Activated CD8-positive, alpha-beta memory T cell treated with anti-CD3 and anti-CD28 coated beads for 48 hours (primary cell): ENCODE measurements at regions not wholly inside any gene's neighbourhood (a gene's known extent, or its start where the extent isn't known, plus 50 kb on each side); places are given as distances from the start of the nearest gene placed in this dataset.
A peak's percentile ranks its signal among the peaks of the same experiment; 100 is the strongest.

Experiments
- DNase-seq, 3 experiments: peaks; one replicate each; pipeline ENCODE4 v3.0.0-alpha.2; 2020; ENCODE audit warnings: low read depth in 2 of 3, low spot score in 2 of 3

- no peak for DNase-seq
Observed at GRCh38 chr2:137823196-137823595, 141.1 kb upstream of the HNMT start.

- DNase-seq = no peak
Observed at GRCh38 chr2:137824501-137824900, 139.8 kb upstream of the HNMT start.

DNA sequence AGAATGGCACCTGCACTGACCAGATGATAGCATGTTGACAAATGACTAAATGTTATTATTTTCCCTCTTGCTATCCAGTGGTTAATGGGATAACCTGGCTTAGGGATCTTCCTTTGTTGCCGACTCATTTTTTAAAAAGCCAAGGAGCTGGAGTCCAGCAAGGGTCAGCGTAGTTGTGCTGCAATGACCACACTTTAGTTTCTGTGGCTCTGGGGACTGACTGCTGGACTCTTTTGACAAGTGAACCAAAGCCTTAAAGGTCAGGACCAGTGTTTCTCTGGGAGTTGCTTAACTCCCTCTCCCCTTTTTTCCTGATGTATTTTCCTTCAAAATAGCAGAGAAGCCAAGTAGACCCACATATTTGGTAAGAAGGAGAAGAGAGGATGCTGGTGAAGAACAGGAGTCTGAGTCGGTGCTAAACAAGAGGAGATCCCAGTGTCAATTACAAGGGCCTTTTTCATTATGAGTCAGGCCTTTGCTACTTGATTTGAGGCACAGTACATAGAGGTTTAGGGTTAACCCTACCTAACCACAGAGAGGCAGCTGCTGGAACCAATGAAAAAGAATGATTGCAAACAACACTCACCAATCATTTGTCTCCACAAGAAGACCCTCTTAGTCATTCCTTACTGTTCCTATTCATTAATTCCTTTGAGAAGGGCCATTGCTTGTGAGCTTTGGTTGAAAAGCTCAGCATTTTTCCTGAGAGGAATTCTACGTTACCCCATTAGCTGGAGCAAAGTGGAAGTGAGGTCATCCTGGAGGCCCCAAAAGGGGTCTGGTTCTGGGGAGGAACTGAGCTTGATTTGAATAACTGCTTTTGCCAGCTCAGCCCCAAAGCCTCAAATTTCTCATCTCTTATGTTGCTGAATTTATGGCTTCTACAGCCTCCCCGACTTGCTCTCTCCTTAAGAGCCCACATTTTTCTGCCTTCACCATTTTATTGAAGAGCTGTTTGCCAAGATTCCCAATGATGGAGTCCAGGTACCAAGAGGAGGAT is 137.6 kb upstream of the HNMT start:
- no peak for DNase-seq

DNA sequence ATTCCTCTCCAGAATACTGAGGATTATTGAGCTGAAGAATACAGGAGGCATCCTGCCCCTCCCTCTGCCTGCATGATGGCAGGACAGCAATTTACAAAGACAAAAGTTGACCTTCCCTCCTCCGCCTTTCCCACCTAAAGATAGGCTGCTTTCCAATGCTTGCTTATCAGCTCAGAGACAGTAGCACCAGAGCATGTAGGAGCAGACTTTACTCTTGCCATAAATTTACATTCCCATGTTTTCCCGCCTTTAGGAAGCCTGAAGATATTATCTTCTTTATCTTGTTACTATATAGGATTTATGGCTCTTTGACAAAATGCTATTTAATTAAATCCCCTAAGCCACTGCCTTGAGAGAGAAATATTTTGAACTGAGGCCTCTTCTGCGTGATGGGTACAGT is 135.6 kb upstream of the HNMT start:
- DNase-seq = no peak

- DNase-seq = no peak
Observed at GRCh38 chr2:137829251-137829650, 135.0 kb upstream of the HNMT start.

DNA sequence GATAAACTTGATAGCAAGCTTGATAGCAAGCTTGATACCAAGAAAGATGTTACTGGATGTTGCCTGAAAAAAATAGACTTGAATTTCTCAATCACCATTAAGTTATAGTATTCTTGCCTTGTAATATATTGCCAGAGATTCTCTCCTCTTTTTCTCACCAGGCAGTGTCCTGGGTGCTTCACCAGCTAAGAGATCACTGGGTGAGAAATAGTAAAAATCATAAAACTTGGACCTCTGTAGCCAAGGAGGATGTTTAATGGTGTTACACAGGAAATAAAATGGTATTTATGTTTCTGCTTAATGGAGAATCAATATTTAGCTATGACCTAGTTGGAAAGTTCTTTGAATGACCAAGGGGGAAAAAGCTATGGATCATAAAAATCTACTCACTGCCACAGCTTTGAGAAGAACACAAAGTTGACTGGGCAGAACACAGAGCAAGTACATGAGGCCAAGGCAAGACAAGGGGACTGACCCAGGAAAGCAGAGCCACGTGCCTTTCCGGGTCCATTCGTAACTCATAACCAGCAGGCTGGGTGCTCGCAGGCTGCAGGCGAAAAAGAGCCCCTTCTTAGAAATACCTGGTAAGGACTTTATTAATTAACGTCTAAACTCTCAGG is 129.4 kb upstream of the HNMT start:
- DNase-seq = no peak

DNA sequence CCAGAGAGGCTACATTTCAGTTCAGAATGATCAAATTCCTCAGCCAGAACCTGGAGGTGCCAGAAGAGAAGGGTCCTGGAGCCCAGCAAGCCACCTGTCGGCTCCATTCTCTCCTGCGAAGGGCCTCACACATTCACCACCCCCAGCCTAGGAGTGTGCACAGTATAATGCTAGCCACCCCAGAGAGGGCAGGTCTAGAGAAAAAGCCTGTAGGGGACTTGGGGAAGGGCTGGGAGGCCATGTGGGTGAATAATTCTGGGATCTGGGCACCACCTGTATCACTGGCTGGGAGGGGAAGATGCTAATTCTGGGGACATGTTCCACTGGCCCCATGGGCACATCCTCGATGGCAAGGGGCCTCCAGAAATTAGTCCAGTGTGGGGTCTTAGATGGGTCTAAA is 127.6 kb upstream of the HNMT start:
- no peak for DNase-seq

DNA sequence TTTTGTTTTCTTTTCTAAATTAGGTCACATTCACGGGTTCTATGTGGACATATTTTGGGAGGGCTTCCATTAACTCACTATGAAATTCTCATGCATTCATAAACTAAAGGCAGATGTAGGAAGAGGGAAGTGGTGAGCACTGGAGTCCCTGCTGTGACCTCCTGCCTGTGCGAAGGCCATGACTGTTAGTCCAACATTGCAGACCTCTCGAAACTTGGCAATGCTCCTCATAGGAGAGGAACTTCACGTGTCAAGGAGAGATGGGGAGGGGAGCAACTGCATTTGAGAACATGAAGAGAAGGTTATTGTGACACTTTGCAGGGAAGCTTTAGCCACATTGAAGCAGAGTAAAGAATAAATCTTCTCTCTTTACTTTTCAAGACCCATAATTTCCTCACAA is 126.4 kb upstream of the HNMT start:
- DNase-seq = no peak

- DNase-seq = no peak
Observed at GRCh38 chr2:137838255-137839092, 125.8 kb upstream of the HNMT start.

DNA sequence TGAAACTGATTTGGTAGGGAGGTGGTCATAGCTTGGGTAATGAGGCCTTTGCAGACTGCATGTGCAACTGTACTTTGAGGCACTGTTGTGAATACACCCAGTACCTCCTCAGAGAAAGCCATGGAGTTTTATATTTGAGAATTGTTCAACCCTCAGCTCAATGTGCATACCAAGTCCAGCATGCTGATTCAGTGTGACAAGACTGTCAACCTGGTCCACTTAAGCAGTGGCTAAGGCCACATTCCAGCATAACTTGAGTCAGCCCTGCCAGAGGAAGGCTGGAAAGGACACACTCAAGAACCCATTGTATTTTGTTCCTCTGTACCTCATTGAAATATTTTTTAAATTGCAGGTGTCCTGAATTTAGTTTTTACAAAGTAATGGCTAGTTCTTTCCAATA is 121.8 kb upstream of the HNMT start:
- no peak for DNase-seq

DNA sequence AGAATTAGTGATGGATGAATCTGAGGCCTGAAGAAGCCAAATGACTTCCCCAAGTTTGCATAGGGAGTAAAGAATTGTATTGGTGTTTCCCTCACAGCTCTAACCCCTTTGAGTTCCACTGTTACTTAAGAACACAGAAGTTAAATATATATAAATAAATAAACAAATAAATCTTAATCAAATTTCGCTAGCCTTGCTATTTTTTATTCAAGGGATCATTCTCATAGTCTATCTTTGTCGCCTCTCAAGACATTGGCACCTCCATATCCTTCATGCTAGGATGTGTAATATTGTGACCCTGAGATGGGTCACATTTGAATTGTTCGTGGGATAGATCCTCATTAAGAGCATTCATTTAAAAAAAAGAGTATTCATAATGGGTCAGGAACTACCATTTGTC is 121.3 kb upstream of the HNMT start:
- DNase-seq = no peak

DNA sequence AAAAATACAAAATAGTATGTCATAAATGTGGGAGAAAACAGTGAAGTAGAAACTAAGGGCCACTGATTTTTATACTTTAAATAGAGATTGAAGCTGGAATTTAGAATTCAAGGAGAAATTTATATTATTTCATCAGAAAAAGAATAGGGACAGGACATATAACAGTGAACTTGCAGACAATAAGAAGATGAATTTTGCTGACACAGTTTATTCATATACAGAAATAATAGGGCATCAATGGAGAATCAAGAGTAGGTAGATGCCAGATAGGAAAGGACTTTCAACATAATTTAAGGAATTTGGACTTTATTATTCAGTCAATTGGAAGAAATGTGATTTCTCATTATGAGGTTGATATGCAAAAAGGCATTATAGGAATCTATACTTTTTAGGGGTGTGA is 118.9 kb upstream of the HNMT start:
- DNase-seq = no peak

DNA sequence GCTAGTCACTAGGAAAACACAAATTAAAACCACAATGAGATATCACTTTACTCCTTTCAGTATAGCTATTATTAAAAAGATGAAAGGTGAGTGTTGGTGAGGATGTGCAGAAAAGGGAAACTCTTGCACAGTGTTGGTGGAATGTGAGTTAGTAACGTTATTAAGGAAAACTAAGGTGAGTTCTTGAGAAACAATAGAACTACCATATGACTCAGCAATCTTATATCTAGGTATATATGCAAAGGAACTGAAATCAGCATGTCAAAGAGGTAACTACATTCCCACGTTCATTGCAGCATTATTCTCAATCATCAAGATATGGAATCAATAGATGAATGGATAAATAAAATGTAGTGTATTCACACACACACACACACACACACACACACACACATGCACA is 117.3 kb upstream of the HNMT start:
- no peak for DNase-seq

- DNase-seq = no peak
Observed at GRCh38 chr2:137847443-137847842, 116.8 kb upstream of the HNMT start.

DNA sequence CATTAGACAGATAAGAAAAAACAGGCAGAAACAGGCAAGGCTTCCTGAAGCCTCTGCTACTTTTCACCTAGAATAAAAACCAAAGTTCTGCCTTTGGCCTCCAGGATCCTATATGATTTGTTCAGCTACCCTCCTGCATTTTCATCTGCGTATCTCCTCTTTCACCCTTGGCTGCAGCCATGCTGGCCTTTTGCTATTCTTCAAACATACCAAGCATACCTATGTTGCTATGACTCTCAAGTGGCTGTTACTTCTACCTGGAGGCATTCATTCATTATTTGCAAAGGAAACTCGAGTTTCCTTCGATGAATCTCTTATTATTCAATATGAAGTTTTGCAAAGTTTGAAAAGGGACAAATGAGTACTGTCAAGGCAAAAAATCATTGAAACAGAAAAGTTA is 106.4 kb upstream of the HNMT start:
- no peak for DNase-seq

- no peak for DNase-seq
Observed at GRCh38 chr2:137862651-137863050, 101.6 kb upstream of the HNMT start.

DNA sequence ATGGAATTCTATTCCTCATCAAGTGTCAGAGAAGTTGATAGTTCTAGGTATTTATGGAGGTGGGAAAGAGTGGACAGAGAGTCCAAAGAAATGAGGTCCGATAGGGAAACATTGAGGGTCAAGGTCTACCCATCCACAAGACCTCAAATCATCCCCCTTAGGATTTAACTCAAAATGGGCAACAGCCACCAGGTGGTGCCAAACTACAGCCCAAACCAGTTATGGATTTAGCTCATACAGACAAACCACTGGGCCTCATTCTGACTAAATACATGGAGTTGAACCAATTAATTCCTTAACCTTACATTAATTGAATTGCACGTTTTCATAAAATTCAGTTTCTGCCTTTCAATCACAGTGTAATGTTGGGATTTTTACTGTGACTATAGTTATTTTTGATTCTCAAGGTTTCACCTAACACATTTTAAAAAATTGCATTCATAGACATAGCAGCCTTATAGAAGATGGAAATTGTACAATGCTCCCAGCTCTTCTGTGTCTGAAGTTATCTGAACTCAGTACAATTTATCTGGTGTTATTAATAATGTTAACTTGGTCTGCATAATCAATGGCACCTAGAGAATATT is 98.2 kb upstream of the HNMT start:
- DNase-seq = peak in 1 of 3 experiments; percentile 6

DNA sequence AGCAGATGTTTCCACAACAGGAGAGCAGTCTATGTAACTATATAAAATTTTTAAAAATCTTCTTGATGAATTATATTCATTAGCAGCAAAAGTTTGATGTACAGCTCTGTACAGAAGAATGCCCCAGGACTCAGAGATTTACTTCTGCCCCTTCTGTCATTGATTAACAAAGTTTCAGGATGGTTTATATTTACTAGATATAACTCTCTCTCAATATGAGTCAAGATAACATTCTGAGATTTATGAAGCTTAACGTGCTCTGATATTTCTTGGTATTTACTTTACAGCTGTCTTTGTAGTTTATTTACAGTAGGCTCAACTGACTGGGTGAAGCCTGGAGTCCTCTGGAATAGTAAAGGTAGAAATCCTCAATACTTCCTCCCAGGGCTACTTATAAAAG is 93.6 kb upstream of the HNMT start:
- DNase-seq = no peak

DNA sequence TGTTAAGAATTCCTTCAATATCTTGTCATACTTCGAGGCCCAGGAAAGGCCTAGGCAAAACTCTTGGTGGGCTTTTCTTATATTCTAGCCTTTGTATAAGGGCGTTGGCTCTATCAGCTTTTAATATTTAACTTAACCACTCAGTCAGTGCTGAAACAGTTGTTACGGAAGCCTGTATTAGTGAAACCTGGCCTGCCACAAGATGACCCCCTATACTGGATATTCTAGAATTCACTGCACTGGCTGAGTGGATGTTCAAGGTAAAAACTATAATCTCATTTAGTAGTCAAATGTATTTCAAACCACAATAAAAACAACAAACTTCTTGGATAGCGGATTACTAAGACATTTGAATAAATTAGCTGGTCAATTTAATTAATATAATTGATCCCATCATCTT is 91.7 kb upstream of the HNMT start:
- no peak for DNase-seq

DNA sequence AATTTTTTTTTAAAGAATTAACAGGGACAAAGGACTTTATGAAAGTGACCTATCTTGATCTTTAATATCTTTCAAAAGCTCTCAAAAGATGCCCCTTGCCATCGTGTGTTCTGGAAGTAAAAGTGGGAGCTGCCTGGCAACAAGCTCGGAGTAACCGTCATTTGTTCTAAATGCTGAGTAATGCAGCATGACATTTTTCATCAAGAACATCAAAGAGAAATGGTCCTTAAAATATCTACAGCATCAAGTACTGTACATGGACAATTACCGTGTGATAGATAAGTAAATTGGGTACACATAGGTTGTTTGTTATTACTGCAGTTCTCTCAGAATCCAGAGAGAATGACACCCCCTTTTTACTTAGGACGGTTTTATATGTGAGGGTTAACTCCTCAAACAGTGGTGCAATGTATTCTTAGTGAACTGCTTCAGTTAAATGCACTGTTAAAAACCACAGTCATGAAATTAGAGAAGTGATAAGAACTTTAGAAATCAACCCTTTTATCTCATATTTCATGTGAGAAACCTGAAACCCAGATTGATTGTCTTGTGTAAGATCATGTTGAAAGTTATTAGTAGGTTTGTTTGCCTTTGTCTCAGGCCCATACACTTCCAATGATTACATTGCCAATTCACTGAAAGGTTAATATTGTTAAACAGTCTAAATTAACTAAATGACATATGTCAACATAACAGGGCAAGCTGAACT is 90.6 kb upstream of the HNMT start:
- DNase-seq = no peak

DNA sequence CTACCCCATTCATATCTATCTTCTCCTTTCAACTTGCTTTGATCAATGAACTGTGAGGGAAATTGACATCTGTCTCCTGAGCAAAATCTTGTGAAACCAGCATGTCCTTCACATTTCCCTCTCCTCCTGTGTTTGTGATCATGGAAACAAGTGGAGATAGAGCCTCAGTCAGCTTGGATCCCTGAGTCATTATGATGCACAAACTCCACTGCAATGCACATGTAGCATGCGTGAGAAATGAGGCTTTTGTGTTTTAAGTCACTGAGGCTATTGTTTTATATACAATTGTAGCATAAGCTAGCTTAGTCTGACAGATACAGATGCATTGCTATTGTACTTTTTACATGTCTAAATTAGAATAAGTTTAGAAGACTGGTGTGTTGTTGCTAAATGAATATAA is 85.2 kb upstream of the HNMT start:
- DNase-seq = no peak
